HepG2 (cell line): ENCODE measurements at regions not wholly inside any gene's neighbourhood (a gene's known extent, or its start where the extent isn't known, plus 50 kb on each side); places are given as distances from the start of the nearest gene placed in this dataset.

Source experiments
- ATAC-seq: fragments of 200-7000 bp; cut with Tn5 transposase; 3 replicates; pipeline ENCODE4 v1.9.1; 2020; ENCODE audit warnings: mild to moderate bottlenecking, moderate library complexity
- BruUV-seq: library from RNA; stranded (reverse); fragments of 400-500 nt; replicated peaks from 2 replicates; lab custom pipeline; 2021; lab: Mats Ljungman, UMichigan
- CTCF ChIA-PET: fragments of 300-600 bp; formaldehyde crosslinking; extraction: SDS; loops from one replicate; lab custom pipeline; 2021; ENCODE audit warnings: low total read pairs, inconsistent platforms, low intra/inter-chr PET ratio; lab: Yijun Ruan, JAX
- POLR2A ChIA-PET: fragments of 350-600 bp; sonication (Branson Sonifier 250); formaldehyde crosslinking; loops from one replicate; lab custom pipeline; 2020; ENCODE audit warnings: antibody characterized with exemption, inconsistent platforms; lab: Yijun Ruan, JAX
- DNase-seq: peaks from one replicate; pipeline ENCODE4 v3.0.0-alpha.2; 2015; ENCODE audit warnings: low spot score
- FAIRE-seq: peaks from 3 replicates; lab custom pipeline; 2011; peaks lifted over from hg19 to GRCh38; lab: Jason Lieb, UNC
- H2AFZ ChIP-seq: one replicate; pipeline ENCODE4 v1.6.1; 2011; ENCODE audit warnings: low read length, inconsistent platforms
- H3K27ac ChIP-seq: fragments of 300-600 bp; 3 replicates; pipeline ENCODE4 v1.8.0; 2011; ENCODE audit warnings: mixed run types, mild to moderate bottlenecking, mixed read lengths, low read length, inconsistent platforms; ENCODE audit not compliant: insufficient read depth; ENCODE audit errors: extremely low read length
- H3K27me3 ChIP-seq, 2 experiments: fragments of 200-600 bp in 1 of 2; 2 replicates in 1 of 2; 3 replicates in 1 of 2; pipeline versions ENCODE4 v1.6.0 to v1.8.0; 2011; ENCODE audit warnings: low read length in 2 of 2, mild to moderate bottlenecking in 2 of 2, moderate library complexity in 2 of 2, inconsistent platforms in 1 of 2; ENCODE audit not compliant: insufficient read depth in 2 of 2, control insufficient read depth in 1 of 2
- H3K36me3 ChIP-seq, 2 experiments: fragments of 200-600 bp in 1 of 2; replicated peaks in 1 of 2; 2 replicates in 1 of 2; 3 replicates in 1 of 2; pipeline versions ENCODE4 v1.5.1 to v1.8.0; 2011; ENCODE audit warnings: low read length in 2 of 2, inconsistent platforms in 1 of 2; ENCODE audit not compliant: insufficient read depth in 2 of 2, control insufficient read depth in 1 of 2
- H3K4me1 ChIP-seq: 2 replicates; pipeline ENCODE4 v1.5.1; 2012; ENCODE audit warnings: low read length, inconsistent platforms; ENCODE audit not compliant: insufficient read depth
- H3K4me2 ChIP-seq: 2 replicates; pipeline ENCODE4 v1.6.0; 2011; ENCODE audit warnings: low read depth, low read length, inconsistent platforms
- H3K4me3 ChIP-seq, 3 experiments: fragments of 200-600 bp in 1 of 3; sonication (generic), shearing (Covaris generic) in 1 of 3; replicated peaks in 1 of 3; 2 replicates each; pipeline ENCODE4 v1.5.1; 2011 to 2016; ENCODE audit warnings: low read length in 3 of 3, inconsistent platforms in 2 of 3, low read depth in 2 of 3, mild to moderate bottlenecking in 2 of 3, control low read depth in 1 of 3, mixed read lengths in 1 of 3; ENCODE audit not compliant: insufficient read depth in 1 of 3
- H3K79me2 ChIP-seq: one replicate; pipeline ENCODE4 v1.6.1; 2011; ENCODE audit warnings: low read length, inconsistent platforms; ENCODE audit not compliant: insufficient read depth
- H3K9ac ChIP-seq: 2 replicates; pipeline ENCODE4 v1.6.0; 2011; ENCODE audit warnings: mild to moderate bottlenecking, low read depth, low read length, inconsistent platforms; ENCODE audit not compliant: insufficient read depth
- H3K9me3 ChIP-seq: 2 replicates; pipeline ENCODE4 v1.5.1; 2012; ENCODE audit warnings: mild to moderate bottlenecking, low read length
- H4K20me1 ChIP-seq: 2 replicates; pipeline ENCODE4 v1.6.0; 2011; ENCODE audit warnings: inconsistent platforms, mild to moderate bottlenecking, low read length, moderate library complexity; ENCODE audit not compliant: insufficient read depth
- ERF ChIP-seq: IDR thresholded peaks from 2 replicates; pipeline ENCODE4 v1.6.1; 2018; ENCODE audit warnings: missing biosample characterization, missing genetic modification reagents
- HNRNPUL1 ChIP-seq: fragments of 200-400 bp; formaldehyde crosslinking; IDR thresholded peaks from 2 replicates; pipeline ENCODE4 v1.6.1; 2017; ENCODE audit warnings: low read depth, mild to moderate bottlenecking, low read length, moderate library complexity
- KLF13 ChIP-seq: sonication (generic); formaldehyde crosslinking; IDR thresholded peaks from 2 replicates; pipeline ENCODE4 v1.4.0; 2020; ENCODE audit warnings: mild to moderate bottlenecking, missing genetic modification reagents
- LCORL ChIP-seq, 2 experiments: fragments of 450-650 bp in 1 of 2; sonication (generic) in 1 of 2; formaldehyde crosslinking in 1 of 2; IDR thresholded peaks; 2 replicates each; pipeline versions ENCODE4 v1.5.0 to v1.6.1; 2017 to 2020; ENCODE audit warnings: antibody characterized with exemption in 1 of 2, missing genetic modification reagents in 1 of 2
- MEIS1 ChIP-seq: sonication (generic); formaldehyde crosslinking; IDR thresholded peaks from 2 replicates; pipeline ENCODE4 v1.9.0; 2021; ENCODE audit warnings: mild to moderate bottlenecking, missing genetic modification reagents, moderate library complexity, borderline replicate concordance
- NFKBIZ ChIP-seq: IDR thresholded peaks from 2 replicates; pipeline ENCODE4 v1.6.1; 2018; ENCODE audit warnings: missing genetic modification reagents, missing compliant biosample characterization
- NONO ChIP-seq, 2 experiments: fragments of 450-650 bp in 1 of 2; sonication (generic) in 1 of 2; formaldehyde crosslinking in 1 of 2; IDR thresholded peaks in 1 of 2; conservative IDR thresholded peaks in 1 of 2; 2 replicates each; pipeline versions ENCODE4 v1.6.1 to v1.8.0; 2017 to 2022; ENCODE audit warnings: mild to moderate bottlenecking in 1 of 2, missing genetic modification reagents in 1 of 2, moderate library complexity in 1 of 2
- NRL ChIP-seq: sonication (generic); formaldehyde crosslinking; IDR thresholded peaks from 2 replicates; pipeline ENCODE4 v1.5.0; 2020; ENCODE audit warnings: missing genetic modification reagents, mild to moderate bottlenecking, moderate library complexity, borderline replicate concordance
- PLRG1 ChIP-seq: fragments of 450-650 bp; conservative IDR thresholded peaks from 2 replicates; pipeline ENCODE4 v1.6.1; 2016
- SRY ChIP-seq: sonication (generic); formaldehyde crosslinking; IDR thresholded peaks from 2 replicates; pipeline ENCODE4 v1.8.0; 2022; ENCODE audit warnings: mild to moderate bottlenecking, missing genetic modification reagents
- TOPORS ChIP-seq: sonication (generic); formaldehyde crosslinking; IDR thresholded peaks from 2 replicates; pipeline ENCODE4 v1.8.0; 2023; ENCODE audit warnings: mild to moderate bottlenecking, missing genetic modification reagents
- ZNF619 ChIP-seq: sonication (generic); formaldehyde crosslinking; IDR thresholded peaks from 2 replicates; pipeline ENCODE4 v1.4.0; 2020; ENCODE audit warnings: mild to moderate bottlenecking, missing genetic modification reagents
- ZNF790 ChIP-seq: sonication (generic); formaldehyde crosslinking; IDR thresholded peaks from 2 replicates; pipeline ENCODE4 v1.8.0; 2022; ENCODE audit warnings: missing genetic modification reagents, mild to moderate bottlenecking, borderline replicate concordance
- ZNF891 ChIP-seq: sonication (generic); formaldehyde crosslinking; IDR thresholded peaks from 2 replicates; pipeline ENCODE4 v1.5.0; 2020; ENCODE audit warnings: mild to moderate bottlenecking, missing genetic modification reagents
- in situ Hi-C: cut with HindIII; loops from 2 replicates; pipeline ENCODE4 v1.10.0; 2017; ENCODE audit warnings: low pct_unique_long_range_greater_than_20kb; ENCODE audit not compliant: extremely low pct_ligation_motif_present
- intact Hi-C: fragments of 100-400 bp; cut with micrococcal nuclease; formaldehyde crosslinking; loops from one replicate; pipeline ENCODE4 v1.10.0; 2022; ENCODE audit not compliant: unreplicated experiment
- TF ChIP-seq, protein P1 (sequence below): sonication (generic); formaldehyde crosslinking; IDR thresholded peaks from 2 replicates; pipeline ENCODE4 v1.4.0; 2020; ENCODE audit warnings: missing genetic modification reagents
- TF ChIP-seq, protein P2 (sequence below): sonication (generic); formaldehyde crosslinking; IDR thresholded peaks from 2 replicates; pipeline ENCODE4 v1.8.0; 2022; ENCODE audit warnings: mild to moderate bottlenecking, missing genetic modification reagents
- TF ChIP-seq, protein P3 (sequence below): sonication (generic); formaldehyde crosslinking; IDR thresholded peaks from 2 replicates; pipeline ENCODE4 v1.4.0; 2020; ENCODE audit warnings: mild to moderate bottlenecking, missing genetic modification reagents
- TF ChIP-seq, protein P4 (sequence below): sonication (generic); formaldehyde crosslinking; IDR thresholded peaks from 2 replicates; pipeline ENCODE4 v1.5.0; 2020; ENCODE audit warnings: missing genetic modification reagents, mild to moderate bottlenecking, borderline replicate concordance
- TF ChIP-seq, protein P5 (sequence below): sonication (generic); formaldehyde crosslinking; IDR thresholded peaks from 2 replicates; pipeline ENCODE4 v1.4.0; 2020; ENCODE audit warnings: missing genetic modification reagents, borderline replicate concordance

DNA sequence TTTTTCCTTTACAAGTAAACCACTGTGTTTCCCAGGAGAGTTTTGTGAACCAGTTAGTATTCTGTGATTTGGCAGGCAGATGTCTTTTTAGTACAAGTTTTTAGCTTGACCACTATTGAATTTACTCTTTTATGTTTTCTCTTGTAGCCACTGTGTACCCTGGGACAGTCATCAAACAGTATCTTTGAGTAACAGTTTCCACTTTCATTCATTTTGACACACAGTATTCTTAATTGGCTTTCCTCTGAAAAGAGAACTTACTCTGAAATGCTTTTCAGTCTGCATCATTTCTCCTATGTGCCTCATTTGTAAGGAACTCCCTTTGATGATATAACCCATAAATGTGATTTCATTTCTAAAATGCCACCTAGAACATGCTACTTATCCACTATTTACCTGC is 476.5 kb downstream of the PDGFC start:
- Histone ChIP-seq H3K79me2 (no peaks in the 10 kb centered on the region), H3K4me3 (no peak overlapping the region), H3K27ac (no peak overlapping the region), H4K20me1 (no peaks in the 10 kb centered on the region), H3K27me3 (no peaks in the 10 kb centered on the region), H3K4me1 (no peaks in the 10 kb centered on the region), H2AFZ (no peak overlapping the region), H3K4me2 (no peak overlapping the region), H3K36me3 (no peaks in the 10 kb centered on the region), H3K9ac (no peak overlapping the region), H3K9me3 (no peaks in the 10 kb centered on the region)
- ChIA-PET CTCF (no interaction called here), POLR2A (no interaction called here)
- in situ Hi-C loops (no loop called here), intact Hi-C loops (no loop called here)
- BruUV-seq, result no TSS peak
- DNase-seq, result no peak
- FAIRE-seq, result no peak
- ATAC-seq, result no peak
- no peak for TF ChIP-seq HNRNPUL1
- no peak for TF ChIP-seq NFKBIZ (CRISPR knock-in tag)
- no peak for TF ChIP-seq ERF (CRISPR knock-in tag)
- no peak for TF ChIP-seq NRL (CRISPR knock-in tag)
- TF ChIP-seq, protein P1, sequence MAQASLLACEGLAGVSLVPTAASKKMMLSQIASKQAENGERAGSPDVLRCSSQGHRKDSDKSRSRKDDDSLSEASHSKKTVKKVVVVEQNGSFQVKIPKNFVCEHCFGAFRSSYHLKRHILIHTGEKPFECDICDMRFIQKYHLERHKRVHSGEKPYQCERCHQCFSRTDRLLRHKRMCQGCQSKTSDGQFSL, result no peak
- TF ChIP-seq, protein P2, sequence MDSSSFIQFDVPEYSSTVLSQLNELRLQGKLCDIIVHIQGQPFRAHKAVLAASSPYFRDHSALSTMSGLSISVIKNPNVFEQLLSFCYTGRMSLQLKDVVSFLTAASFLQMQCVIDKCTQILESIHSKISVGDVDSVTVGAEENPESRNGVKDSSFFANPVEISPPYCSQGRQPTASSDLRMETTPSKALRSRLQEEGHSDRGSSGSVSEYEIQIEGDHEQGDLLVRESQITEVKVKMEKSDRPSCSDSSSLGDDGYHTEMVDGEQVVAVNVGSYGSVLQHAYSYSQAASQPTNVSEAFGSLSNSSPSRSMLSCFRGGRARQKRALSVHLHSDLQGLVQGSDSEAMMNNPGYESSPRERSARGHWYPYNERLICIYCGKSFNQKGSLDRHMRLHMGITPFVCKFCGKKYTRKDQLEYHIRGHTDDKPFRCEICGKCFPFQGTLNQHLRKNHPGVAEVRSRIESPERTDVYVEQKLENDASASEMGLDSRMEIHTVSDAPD (CRISPR knock-in tag), result no peak
- TF ChIP-seq, protein P3, sequence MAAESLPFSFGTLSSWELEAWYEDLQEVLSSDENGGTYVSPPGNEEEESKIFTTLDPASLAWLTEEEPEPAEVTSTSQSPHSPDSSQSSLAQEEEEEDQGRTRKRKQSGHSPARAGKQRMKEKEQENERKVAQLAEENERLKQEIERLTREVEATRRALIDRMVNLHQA (CRISPR knock-in tag), result no peak
- TF ChIP-seq MEIS1, result no peak
- TF ChIP-seq ZNF790, result no peak
- TF ChIP-seq SRY (CRISPR knock-in tag), result no peak
- TF ChIP-seq ZNF891 (CRISPR knock-in tag), result no peak
- no peak for TF ChIP-seq TOPORS (CRISPR knock-in tag)
- TF ChIP-seq LCORL (IDR thresholded peaks at IDR 0.05), result no peak
- no peak for TF ChIP-seq LCORL (CRISPR knock-in tag; IDR thresholded peaks at IDR 0.05)
- TF ChIP-seq, protein P4, sequence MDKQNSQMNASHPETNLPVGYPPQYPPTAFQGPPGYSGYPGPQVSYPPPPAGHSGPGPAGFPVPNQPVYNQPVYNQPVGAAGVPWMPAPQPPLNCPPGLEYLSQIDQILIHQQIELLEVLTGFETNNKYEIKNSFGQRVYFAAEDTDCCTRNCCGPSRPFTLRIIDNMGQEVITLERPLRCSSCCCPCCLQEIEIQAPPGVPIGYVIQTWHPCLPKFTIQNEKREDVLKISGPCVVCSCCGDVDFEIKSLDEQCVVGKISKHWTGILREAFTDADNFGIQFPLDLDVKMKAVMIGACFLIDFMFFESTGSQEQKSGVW (CRISPR knock-in tag), result no peak
- no peak for TF ChIP-seq NONO (IDR thresholded peaks at IDR 0.05)
- no peak for TF ChIP-seq NONO (CRISPR knock-in tag; conservative IDR thresholded peaks at IDR 0.05)
- TF ChIP-seq PLRG1, result no peak
- no peak for TF ChIP-seq ZNF619 (CRISPR knock-in tag)
- TF ChIP-seq KLF13, result no peak
- TF ChIP-seq, protein P5, sequence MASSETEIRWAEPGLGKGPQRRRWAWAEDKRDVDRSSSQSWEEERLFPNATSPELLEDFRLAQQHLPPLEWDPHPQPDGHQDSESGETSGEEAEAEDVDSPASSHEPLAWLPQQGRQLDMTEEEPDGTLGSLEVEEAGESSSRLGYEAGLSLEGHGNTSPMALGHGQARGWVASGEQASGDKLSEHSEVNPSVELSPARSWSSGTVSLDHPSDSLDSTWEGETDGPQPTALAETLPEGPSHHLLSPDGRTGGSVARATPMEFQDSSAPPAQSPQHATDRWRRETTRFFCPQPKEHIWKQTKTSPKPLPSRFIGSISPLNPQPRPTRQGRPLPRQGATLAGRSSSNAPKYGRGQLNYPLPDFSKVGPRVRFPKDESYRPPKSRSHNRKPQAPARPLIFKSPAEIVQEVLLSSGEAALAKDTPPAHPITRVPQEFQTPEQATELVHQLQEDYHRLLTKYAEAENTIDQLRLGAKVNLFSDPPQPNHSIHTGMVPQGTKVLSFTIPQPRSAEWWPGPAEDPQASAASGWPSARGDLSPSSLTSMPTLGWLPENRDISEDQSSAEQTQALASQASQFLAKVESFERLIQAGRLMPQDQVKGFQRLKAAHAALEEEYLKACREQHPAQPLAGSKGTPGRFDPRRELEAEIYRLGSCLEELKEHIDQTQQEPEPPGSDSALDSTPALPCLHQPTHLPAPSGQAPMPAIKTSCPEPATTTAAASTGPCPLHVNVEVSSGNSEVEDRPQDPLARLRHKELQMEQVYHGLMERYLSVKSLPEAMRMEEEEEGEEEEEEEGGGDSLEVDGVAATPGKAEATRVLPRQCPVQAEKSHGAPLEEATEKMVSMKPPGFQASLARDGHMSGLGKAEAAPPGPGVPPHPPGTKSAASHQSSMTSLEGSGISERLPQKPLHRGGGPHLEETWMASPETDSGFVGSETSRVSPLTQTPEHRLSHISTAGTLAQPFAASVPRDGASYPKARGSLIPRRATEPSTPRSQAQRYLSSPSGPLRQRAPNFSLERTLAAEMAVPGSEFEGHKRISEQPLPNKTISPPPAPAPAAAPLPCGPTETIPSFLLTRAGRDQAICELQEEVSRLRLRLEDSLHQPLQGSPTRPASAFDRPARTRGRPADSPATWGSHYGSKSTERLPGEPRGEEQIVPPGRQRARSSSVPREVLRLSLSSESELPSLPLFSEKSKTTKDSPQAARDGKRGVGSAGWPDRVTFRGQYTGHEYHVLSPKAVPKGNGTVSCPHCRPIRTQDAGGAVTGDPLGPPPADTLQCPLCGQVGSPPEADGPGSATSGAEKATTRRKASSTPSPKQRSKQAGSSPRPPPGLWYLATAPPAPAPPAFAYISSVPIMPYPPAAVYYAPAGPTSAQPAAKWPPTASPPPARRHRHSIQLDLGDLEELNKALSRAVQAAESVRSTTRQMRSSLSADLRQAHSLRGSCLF (CRISPR knock-in tag), result no peak
